ENCODE measurements at regions not wholly inside any gene's neighbourhood (a gene's known extent, or its start where the extent isn't known, plus 50 kb on each side); places are given as distances from the start of the nearest gene placed in this dataset.

DNA sequence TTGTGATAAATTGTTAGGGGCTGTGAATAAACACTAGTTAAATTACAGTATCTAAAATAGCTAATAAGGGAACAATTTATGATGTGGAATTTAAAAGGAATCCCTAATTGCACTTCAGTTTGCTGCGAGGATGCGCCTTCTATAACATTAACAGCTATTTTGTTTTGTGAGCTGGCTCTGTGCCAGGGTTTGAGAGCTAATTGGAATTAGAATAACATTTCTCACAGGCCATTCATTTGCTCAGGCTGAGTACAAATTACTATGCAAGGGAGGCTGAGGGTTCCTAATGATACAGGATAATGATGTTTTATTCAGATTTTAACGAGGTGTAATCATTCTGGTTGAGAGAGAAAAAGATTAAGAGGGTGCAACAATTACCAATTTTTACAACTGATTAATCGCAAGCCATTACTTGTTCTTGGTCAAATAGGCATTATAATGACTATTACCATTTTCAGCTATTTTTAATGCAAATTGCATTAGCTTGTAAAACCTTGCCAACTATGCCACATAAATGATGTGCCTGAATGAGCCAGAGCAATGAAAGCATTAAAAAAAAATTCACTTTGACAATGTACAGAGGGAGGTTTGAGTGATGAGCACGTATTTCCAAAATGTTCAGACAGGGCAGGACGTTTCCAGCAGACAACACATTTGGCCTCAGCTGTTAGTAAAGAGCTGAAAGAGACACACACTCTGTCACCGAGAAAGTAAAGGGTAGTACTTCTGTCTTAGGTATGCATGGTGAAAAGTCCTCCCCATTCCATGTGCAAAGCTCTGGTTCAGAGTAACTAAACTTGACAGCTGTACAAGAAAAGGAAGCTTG is 576.5 kb downstream of the TLE1 start:
- Histone ChIP-seq H3K27me3 (ENCODE audit: control insufficient read depth, insufficient read depth, low read length) (no peaks in the 10 kb centered on the region), H3K36me3 (ENCODE audit: control insufficient read depth, insufficient read depth, low read length) (no peaks in the 10 kb centered on the region), H3K4me1 (ENCODE audit: control insufficient read depth, insufficient read depth, low read length) (peaks cover 36% of the 10 kb centered on the region), H3K4me3 (ENCODE audit: low read depth, low read length) (no peak overlapping the region), H3K9ac (ENCODE audit: low read length) (no peak overlapping the region), H3K27ac (ENCODE audit: low read depth, low read length) (no peak overlapping the region), H3K9me3 (ENCODE audit: control insufficient read depth, insufficient read depth, low read depth, low read length) (no peaks in the 10 kb centered on the region)

DNA sequence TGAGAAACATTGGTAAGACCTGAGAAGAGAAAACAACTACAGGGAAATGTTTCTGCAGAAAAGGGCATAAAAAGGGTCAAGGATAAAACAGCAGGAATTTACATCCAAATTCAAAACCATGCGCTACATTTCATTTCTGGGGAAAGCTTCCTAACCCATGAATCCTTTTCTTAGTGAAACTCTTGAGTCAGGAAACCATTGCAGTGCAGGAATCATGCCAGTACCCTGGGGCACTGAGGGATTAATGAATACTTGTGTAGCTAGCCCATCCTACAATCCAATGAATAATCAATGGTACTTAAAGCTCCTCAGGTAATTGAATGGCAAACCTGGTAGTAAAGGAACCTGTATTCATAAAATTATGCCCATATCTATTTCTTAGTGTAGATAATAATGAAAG is 580.5 kb downstream of the TLE1 start:
- Histone ChIP-seq H3K9me3 (ENCODE audit: control insufficient read depth, insufficient read depth, low read depth, low read length) (no peaks in the 10 kb centered on the region), H3K4me1 (ENCODE audit: control insufficient read depth, insufficient read depth, low read length) (peaks cover 25% of the 10 kb centered on the region), H3K27ac (ENCODE audit: low read depth, low read length) (no peak overlapping the region), H3K4me3 (ENCODE audit: low read depth, low read length) (no peak overlapping the region), H3K9ac (ENCODE audit: low read length) (no peak overlapping the region), H3K36me3 (ENCODE audit: control insufficient read depth, insufficient read depth, low read length) (no peaks in the 10 kb centered on the region), H3K27me3 (ENCODE audit: control insufficient read depth, insufficient read depth, low read length) (no peaks in the 10 kb centered on the region)

DNA sequence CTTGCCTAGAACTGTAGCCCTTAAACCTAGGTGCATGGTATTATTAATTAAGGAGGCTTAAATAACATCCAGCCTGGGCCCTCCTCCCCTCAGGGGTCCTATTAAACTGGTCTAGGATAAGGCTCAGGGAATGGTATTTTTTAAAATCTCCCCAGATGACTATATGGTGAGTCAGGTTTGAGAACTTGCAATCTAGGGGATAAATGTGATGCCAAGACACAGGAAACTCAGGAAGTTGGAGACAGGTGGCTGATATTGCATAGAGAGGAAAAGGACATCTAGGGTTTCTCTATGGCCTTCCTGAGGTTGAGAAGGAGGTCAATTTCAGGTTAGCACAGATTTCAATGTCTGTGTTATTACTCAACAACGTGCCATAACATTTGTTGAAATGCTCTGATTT is 581.0 kb downstream of the TLE1 start:
- Histone ChIP-seq H3K4me1 (ENCODE audit: control insufficient read depth, insufficient read depth, low read length) (peaks cover 22% of the 10 kb centered on the region), H3K36me3 (ENCODE audit: control insufficient read depth, insufficient read depth, low read length) (no peaks in the 10 kb centered on the region), H3K4me3 (ENCODE audit: low read depth, low read length) (no peak overlapping the region), H3K9ac (ENCODE audit: low read length) (no peak overlapping the region), H3K27ac (ENCODE audit: low read depth, low read length) (no peak overlapping the region), H3K9me3 (ENCODE audit: control insufficient read depth, insufficient read depth, low read depth, low read length) (no peaks in the 10 kb centered on the region), H3K27me3 (ENCODE audit: control insufficient read depth, insufficient read depth, low read length) (no peaks in the 10 kb centered on the region)

- H3K4me1 ChIP-seq (ENCODE audit: control insufficient read depth, insufficient read depth, low read length), result no peaks in the 10 kb centered on the region
- no peaks in the 10 kb centered on the region for H3K9me3 ChIP-seq (ENCODE audit: control insufficient read depth, insufficient read depth, low read depth, low read length)
- no peak overlapping the region for H3K9ac ChIP-seq (ENCODE audit: low read length)
- no peaks in the 10 kb centered on the region for H3K27me3 ChIP-seq (ENCODE audit: control insufficient read depth, insufficient read depth, low read length)
- no peak overlapping the region for H3K27ac ChIP-seq (ENCODE audit: low read depth, low read length)
- H3K4me3 ChIP-seq (ENCODE audit: low read depth, low read length), result no peak overlapping the region
- H3K36me3 ChIP-seq (ENCODE audit: control insufficient read depth, insufficient read depth, low read length), result no peaks in the 10 kb centered on the region
Observed at GRCh38 chr9:81103597-81104471, 585.5 kb downstream of the TLE1 start.

GRCh38 chr9:81097131-81097847 is 592.1 kb downstream of the TLE1 start:
- Histone ChIP-seq H3K27me3 (ENCODE audit: control insufficient read depth, insufficient read depth, low read length) (no peaks in the 10 kb centered on the region), H3K9me3 (ENCODE audit: control insufficient read depth, insufficient read depth, low read depth, low read length) (no peaks in the 10 kb centered on the region), H3K4me3 (ENCODE audit: low read depth, low read length) (no peak overlapping the region), H3K9ac (ENCODE audit: low read length) (no peak overlapping the region), H3K4me1 (ENCODE audit: control insufficient read depth, insufficient read depth, low read length) (peaks cover 5% of the 10 kb centered on the region; the same call in 1 of the 2 replicates), H3K36me3 (ENCODE audit: control insufficient read depth, insufficient read depth, low read length) (no peaks in the 10 kb centered on the region), H3K27ac (ENCODE audit: low read depth, low read length) (no peak overlapping the region)

- H3K36me3 ChIP-seq (ENCODE audit: control insufficient read depth, insufficient read depth, low read length), result no peaks in the 10 kb centered on the region
- H3K27ac ChIP-seq (ENCODE audit: low read depth, low read length), result no peak overlapping the region
- H3K9me3 ChIP-seq (ENCODE audit: control insufficient read depth, insufficient read depth, low read depth, low read length), result no peaks in the 10 kb centered on the region
- H3K27me3 ChIP-seq (ENCODE audit: control insufficient read depth, insufficient read depth, low read length), result no peaks in the 10 kb centered on the region
- peaks cover 5% of the 10 kb centered on the region; the same call in 1 of the 2 replicates for H3K4me1 ChIP-seq (ENCODE audit: control insufficient read depth, insufficient read depth, low read length)
- no peak overlapping the region for H3K9ac ChIP-seq (ENCODE audit: low read length)
- H3K4me3 ChIP-seq (ENCODE audit: low read depth, low read length), result no peak overlapping the region
Observed at GRCh38 chr9:81096625-81097024, 592.7 kb downstream of the TLE1 start.

GRCh38 chr9:81092057-81092456 is 597.3 kb downstream of the TLE1 start:
- H3K9me3 ChIP-seq (ENCODE audit: control insufficient read depth, insufficient read depth, low read depth, low read length), result no peaks in the 10 kb centered on the region
- no peaks in the 10 kb centered on the region for H3K27me3 ChIP-seq (ENCODE audit: control insufficient read depth, insufficient read depth, low read length)
- H3K4me1 ChIP-seq (ENCODE audit: control insufficient read depth, insufficient read depth, low read length), result peaks cover 1% of the 10 kb centered on the region; the same call in 1 of the 2 replicates
- H3K9ac ChIP-seq (ENCODE audit: low read length), result no peak overlapping the region
- no peak overlapping the region for H3K4me3 ChIP-seq (ENCODE audit: low read depth, low read length)
- H3K36me3 ChIP-seq (ENCODE audit: control insufficient read depth, insufficient read depth, low read length), result no peaks in the 10 kb centered on the region
- H3K27ac ChIP-seq (ENCODE audit: low read depth, low read length), result no peak overlapping the region

GRCh38 chr9:81088341-81088740 is 601.0 kb downstream of the TLE1 start:
- Histone ChIP-seq H3K4me3 (ENCODE audit: low read depth, low read length) (no peak overlapping the region), H3K36me3 (ENCODE audit: control insufficient read depth, insufficient read depth, low read length) (no peaks in the 10 kb centered on the region), H3K9ac (ENCODE audit: low read length) (no peak overlapping the region), H3K9me3 (ENCODE audit: control insufficient read depth, insufficient read depth, low read depth, low read length) (no peaks in the 10 kb centered on the region), H3K27ac (ENCODE audit: low read depth, low read length) (no peak overlapping the region), H3K27me3 (ENCODE audit: control insufficient read depth, insufficient read depth, low read length) (no peaks in the 10 kb centered on the region), H3K4me1 (ENCODE audit: control insufficient read depth, insufficient read depth, low read length) (no peaks in the 10 kb centered on the region)

DNA sequence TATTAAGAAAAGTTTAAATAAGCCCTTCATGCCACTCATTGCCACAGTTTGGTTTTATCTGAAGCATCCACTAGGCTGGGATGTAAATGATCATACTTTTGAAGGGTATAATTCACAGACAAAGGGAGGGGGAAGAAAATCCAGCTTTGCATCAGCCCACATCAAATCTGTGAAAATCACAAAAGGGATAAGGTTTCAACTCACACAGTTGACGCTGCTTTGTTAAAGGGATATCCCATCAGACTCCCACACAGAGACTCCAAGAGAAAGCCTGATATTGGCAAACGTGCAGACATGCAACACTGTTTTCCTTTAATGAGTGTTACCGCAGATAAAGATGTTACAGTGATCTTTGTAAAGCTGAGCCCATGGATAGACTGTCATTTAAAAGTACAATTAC is 602.9 kb downstream of the TLE1 start:
- no peaks in the 10 kb centered on the region for H3K36me3 ChIP-seq (ENCODE audit: control insufficient read depth, insufficient read depth, low read length)
- H3K9ac ChIP-seq (ENCODE audit: low read length), result no peak overlapping the region
- H3K27ac ChIP-seq (ENCODE audit: low read depth, low read length), result no peak overlapping the region
- H3K4me1 ChIP-seq (ENCODE audit: control insufficient read depth, insufficient read depth, low read length), result no peaks in the 10 kb centered on the region
- H3K27me3 ChIP-seq (ENCODE audit: control insufficient read depth, insufficient read depth, low read length), result no peaks in the 10 kb centered on the region
- no peak overlapping the region for H3K4me3 ChIP-seq (ENCODE audit: low read depth, low read length)
- no peaks in the 10 kb centered on the region for H3K9me3 ChIP-seq (ENCODE audit: control insufficient read depth, insufficient read depth, low read depth, low read length)

- no peaks in the 10 kb centered on the region for H3K4me1 ChIP-seq (ENCODE audit: control insufficient read depth, insufficient read depth, low read length)
- H3K4me3 ChIP-seq (ENCODE audit: low read depth, low read length), result no peak overlapping the region
- H3K36me3 ChIP-seq (ENCODE audit: control insufficient read depth, insufficient read depth, low read length), result no peaks in the 10 kb centered on the region
- no peaks in the 10 kb centered on the region for H3K9me3 ChIP-seq (ENCODE audit: control insufficient read depth, insufficient read depth, low read depth, low read length)
- H3K27ac ChIP-seq (ENCODE audit: low read depth, low read length), result no peak overlapping the region
- H3K9ac ChIP-seq (ENCODE audit: low read length), result no peak overlapping the region
- no peaks in the 10 kb centered on the region for H3K27me3 ChIP-seq (ENCODE audit: control insufficient read depth, insufficient read depth, low read length)
Observed at GRCh38 chr9:81083854-81084512, 605.4 kb downstream of the TLE1 start.
